KMS-11 (cell line): ENCODE measurements at regions not wholly inside any gene's neighbourhood (a gene's known extent, or its start where the extent isn't known, plus 50 kb on each side); places are given as distances from the start of the nearest gene placed in this dataset.

Experiments used
- H2AFZ ChIP-seq: fragments of 200-600 bp; sonication (generic); 2 replicates; pipeline ENCODE4 v1.6.1; 2016; ENCODE audit warnings: antibody characterized with exemption, mixed run types, low read depth
- H3K27ac ChIP-seq: fragments of 200-600 bp; sonication (generic); 2 replicates; pipeline ENCODE4 v1.6.1; 2016; ENCODE audit warnings: mild to moderate bottlenecking, mixed run types
- H3K27me3 ChIP-seq: fragments of 200-600 bp; sonication (generic); 2 replicates; pipeline ENCODE4 v1.6.1; 2017; ENCODE audit warnings: mild to moderate bottlenecking, low read depth, mixed run types, moderate library complexity; ENCODE audit not compliant: insufficient read depth
- H3K36me3 ChIP-seq: fragments of 200-600 bp; sonication (generic); 2 replicates; pipeline ENCODE4 v1.6.1; 2017; ENCODE audit warnings: mild to moderate bottlenecking, mixed run types; ENCODE audit not compliant: insufficient read depth
- H3K4me1 ChIP-seq: fragments of 200-600 bp; sonication (generic); 2 replicates; pipeline ENCODE4 v1.6.1; 2016; ENCODE audit warnings: mild to moderate bottlenecking, low read depth, mixed run types; ENCODE audit not compliant: poor library complexity, severe bottlenecking
- H3K4me2 ChIP-seq: fragments of 200-600 bp; sonication (generic); 2 replicates; pipeline ENCODE4 v1.7.0; 2016; ENCODE audit warnings: mild to moderate bottlenecking, mixed run types
- H3K4me3 ChIP-seq: fragments of 200-600 bp; sonication (generic); IDR thresholded peaks from 2 replicates; pipeline ENCODE4 v1.6.1; 2017; ENCODE audit warnings: low read depth, low read length, mixed read lengths; ENCODE audit not compliant: insufficient read depth
- H3K79me2 ChIP-seq: fragments of 200-600 bp; sonication (generic); 2 replicates; pipeline ENCODE4 v1.6.1; 2016; ENCODE audit warnings: low read depth, mixed run types; ENCODE audit not compliant: insufficient read depth
- H3K9ac ChIP-seq: fragments of 200-600 bp; sonication (generic); 2 replicates; pipeline ENCODE4 v1.6.1; 2016; ENCODE audit warnings: mild to moderate bottlenecking, mixed run types
- H4K20me1 ChIP-seq: fragments of 200-600 bp; sonication (generic); 2 replicates; pipeline ENCODE4 v1.6.1; 2016; ENCODE audit warnings: mild to moderate bottlenecking, mixed run types; ENCODE audit not compliant: insufficient read depth
- TF ChIP-seq, protein P1 (sequence below): fragments of 200-600 bp; sonication (generic); conservative IDR thresholded peaks from 2 replicates; pipeline ENCODE4 v1.6.1; 2017; ENCODE audit warnings: low read depth, mild to moderate bottlenecking, antibody characterized with exemption, low read length, moderate library complexity, mixed read lengths

- Histone ChIP-seq H3K4me1 (no peaks in the 10 kb centered on the region), H3K27ac (no peak overlapping the region), H3K79me2 (no peaks in the 10 kb centered on the region), H3K4me3 (no peak overlapping the region), H3K27me3 (no peaks in the 10 kb centered on the region), H4K20me1 (no peaks in the 10 kb centered on the region), H3K9ac (no peak overlapping the region), H3K36me3 (no peaks in the 10 kb centered on the region), H2AFZ (no peak overlapping the region), H3K4me2 (no peak overlapping the region)
- TF ChIP-seq, protein P1, sequence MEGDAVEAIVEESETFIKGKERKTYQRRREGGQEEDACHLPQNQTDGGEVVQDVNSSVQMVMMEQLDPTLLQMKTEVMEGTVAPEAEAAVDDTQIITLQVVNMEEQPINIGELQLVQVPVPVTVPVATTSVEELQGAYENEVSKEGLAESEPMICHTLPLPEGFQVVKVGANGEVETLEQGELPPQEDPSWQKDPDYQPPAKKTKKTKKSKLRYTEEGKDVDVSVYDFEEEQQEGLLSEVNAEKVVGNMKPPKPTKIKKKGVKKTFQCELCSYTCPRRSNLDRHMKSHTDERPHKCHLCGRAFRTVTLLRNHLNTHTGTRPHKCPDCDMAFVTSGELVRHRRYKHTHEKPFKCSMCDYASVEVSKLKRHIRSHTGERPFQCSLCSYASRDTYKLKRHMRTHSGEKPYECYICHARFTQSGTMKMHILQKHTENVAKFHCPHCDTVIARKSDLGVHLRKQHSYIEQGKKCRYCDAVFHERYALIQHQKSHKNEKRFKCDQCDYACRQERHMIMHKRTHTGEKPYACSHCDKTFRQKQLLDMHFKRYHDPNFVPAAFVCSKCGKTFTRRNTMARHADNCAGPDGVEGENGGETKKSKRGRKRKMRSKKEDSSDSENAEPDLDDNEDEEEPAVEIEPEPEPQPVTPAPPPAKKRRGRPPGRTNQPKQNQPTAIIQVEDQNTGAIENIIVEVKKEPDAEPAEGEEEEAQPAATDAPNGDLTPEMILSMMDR, result no peak
Measured at GRCh38 chr1:90488451-90488850, 228.7 kb downstream of the BARHL2 start.

DNA sequence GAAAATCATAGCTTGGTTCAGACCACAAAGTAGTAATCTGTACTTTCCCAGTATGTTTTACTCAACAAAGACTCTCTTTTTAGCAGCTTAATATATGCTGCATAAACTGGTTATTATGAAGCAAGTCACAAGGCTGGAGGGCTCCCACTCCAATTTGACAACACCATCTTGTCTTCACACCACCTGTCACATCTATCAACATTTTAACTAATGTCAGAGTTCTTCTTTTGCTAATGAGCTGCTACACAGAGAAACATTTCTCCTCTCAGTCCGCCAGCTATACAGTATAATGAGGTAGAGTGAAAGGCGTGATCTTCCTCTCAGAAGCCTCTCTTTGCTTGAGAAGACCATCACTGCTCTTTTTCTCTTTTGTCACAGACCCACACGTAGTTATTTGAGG lies 230.1 kb downstream of the BARHL2 start:
- Histone ChIP-seq H3K4me3 (no peak overlapping the region), H4K20me1 (no peaks in the 10 kb centered on the region), H3K79me2 (no peaks in the 10 kb centered on the region), H3K27ac (no peak overlapping the region), H3K4me1 (no peaks in the 10 kb centered on the region), H3K4me2 (no peak overlapping the region), H3K27me3 (no peaks in the 10 kb centered on the region), H2AFZ (no peak overlapping the region), H3K9ac (no peak overlapping the region), H3K36me3 (no peaks in the 10 kb centered on the region)
- TF ChIP-seq, protein P1, result no peak

- Histone ChIP-seq H3K27ac (no peak overlapping the region), H2AFZ (no peak overlapping the region), H3K4me1 (no peaks in the 10 kb centered on the region), H3K36me3 (no peaks in the 10 kb centered on the region), H3K4me3 (no peak overlapping the region), H3K4me2 (no peak overlapping the region), H3K9ac (no peak overlapping the region), H3K27me3 (no peaks in the 10 kb centered on the region), H4K20me1 (no peaks in the 10 kb centered on the region), H3K79me2 (no peaks in the 10 kb centered on the region)
- TF ChIP-seq, protein P1, result no peak
Measured at GRCh38 chr1:90486134-90486824, 230.8 kb downstream of the BARHL2 start.

DNA sequence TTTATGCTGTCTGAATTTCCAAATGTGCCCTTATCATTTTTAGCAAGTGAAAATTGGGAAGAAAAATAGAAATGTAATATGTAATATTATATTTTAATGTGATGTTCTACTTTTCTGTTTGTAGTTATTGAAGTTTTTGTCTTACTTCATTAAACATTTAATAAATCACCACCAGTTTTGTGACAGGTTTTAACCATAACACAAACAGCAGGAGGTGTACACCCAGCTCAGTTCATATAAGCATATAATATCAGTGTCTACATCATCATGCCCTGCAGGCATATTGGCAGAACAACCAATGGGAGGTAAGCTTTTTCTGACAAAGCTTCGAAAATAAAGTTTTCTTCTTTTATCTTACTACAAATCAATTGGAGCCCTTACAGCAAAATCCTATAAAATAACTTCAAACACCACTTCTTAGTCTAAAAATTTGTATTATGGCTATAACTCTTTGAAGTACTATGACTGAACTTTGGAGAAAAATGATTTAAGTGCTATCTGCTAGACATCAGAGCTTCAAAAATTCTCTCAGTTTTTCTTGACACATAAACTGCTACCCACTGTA lies 236.7 kb downstream of the BARHL2 start:
- no peak overlapping the region for H3K9ac ChIP-seq
- H3K27ac ChIP-seq, result no peak overlapping the region
- TF ChIP-seq, protein P1, result no peak
- H3K36me3 ChIP-seq, result no peaks in the 10 kb centered on the region
- no peaks in the 10 kb centered on the region for H3K79me2 ChIP-seq
- H2AFZ ChIP-seq, result no peak overlapping the region
- H4K20me1 ChIP-seq, result no peaks in the 10 kb centered on the region
- no peak overlapping the region for H3K4me3 ChIP-seq
- H3K4me1 ChIP-seq, result no peaks in the 10 kb centered on the region
- no peaks in the 10 kb centered on the region for H3K27me3 ChIP-seq
- H3K4me2 ChIP-seq, result no peak overlapping the region
